ENCODE measurements at regions not wholly inside any gene's neighbourhood (a gene's known extent, or its start where the extent isn't known, plus 50 kb on each side); places are given as distances from the start of the nearest gene placed in this dataset.

DNA sequence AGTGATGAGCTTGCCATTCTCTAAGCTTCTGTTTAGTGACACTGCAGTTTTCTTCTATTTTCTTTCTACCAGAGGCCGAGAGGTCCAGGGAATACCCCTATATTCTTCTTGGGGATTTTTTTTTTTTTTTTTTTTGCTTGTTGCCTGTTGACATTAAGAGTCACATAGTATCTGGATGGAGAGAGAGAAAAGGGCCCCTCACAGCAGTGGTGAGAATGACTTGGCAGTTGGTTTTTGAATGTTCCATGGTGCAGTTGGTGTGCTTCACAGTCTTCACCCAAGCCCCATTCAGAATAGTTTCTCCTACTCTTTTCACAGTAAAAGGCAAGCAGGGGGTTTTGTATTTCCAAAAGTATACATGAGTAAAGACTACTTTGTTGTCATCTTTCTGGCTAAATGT is 577.9 kb downstream of the LMO7 start:
- intact Hi-C loops (cut with DNase I; ENCODE audit: low total_unique reads), result no loop called here
- no peak for TF ChIP-seq POLR2A (IDR thresholded peaks at IDR 0.05)
- TF ChIP-seq, protein P1, sequence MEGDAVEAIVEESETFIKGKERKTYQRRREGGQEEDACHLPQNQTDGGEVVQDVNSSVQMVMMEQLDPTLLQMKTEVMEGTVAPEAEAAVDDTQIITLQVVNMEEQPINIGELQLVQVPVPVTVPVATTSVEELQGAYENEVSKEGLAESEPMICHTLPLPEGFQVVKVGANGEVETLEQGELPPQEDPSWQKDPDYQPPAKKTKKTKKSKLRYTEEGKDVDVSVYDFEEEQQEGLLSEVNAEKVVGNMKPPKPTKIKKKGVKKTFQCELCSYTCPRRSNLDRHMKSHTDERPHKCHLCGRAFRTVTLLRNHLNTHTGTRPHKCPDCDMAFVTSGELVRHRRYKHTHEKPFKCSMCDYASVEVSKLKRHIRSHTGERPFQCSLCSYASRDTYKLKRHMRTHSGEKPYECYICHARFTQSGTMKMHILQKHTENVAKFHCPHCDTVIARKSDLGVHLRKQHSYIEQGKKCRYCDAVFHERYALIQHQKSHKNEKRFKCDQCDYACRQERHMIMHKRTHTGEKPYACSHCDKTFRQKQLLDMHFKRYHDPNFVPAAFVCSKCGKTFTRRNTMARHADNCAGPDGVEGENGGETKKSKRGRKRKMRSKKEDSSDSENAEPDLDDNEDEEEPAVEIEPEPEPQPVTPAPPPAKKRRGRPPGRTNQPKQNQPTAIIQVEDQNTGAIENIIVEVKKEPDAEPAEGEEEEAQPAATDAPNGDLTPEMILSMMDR (IDR thresholded peaks at IDR 0.05), result no peak
- no peak overlapping the region for H3K4me3 ChIP-seq (ENCODE audit: low read depth, poor library complexity, severe bottlenecking)
- no peak for DNase-seq (ENCODE audit: low spot score in 2 of 2)
- WGBS, 2 donors, result 82 to 100% methylated on average over 1 of the region's 1 CpG

DNA sequence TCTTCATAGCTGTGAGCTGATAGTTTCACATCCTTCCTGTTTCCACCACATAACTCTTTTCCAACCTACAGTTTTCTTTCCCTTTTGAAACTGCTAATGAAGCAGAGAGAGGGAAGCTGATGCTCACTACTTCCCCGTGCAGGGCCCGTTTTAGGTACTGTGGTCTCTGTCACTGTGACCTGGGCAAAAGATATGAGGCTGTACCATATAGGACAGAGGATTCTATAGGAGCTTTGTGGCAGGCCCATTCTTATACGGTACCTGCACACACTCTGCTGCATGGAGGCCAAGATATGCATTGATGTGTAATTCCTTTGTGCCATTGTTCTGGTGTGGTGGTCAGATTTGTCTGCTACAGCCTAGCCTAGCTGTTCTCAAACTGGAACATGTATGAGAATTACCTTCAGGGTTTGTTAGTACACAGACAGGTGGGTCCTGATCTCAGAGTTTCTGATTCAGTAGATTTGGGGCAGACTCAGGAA is 577.3 kb downstream of the LMO7 start:
- intact Hi-C loops (cut with DNase I; ENCODE audit: low total_unique reads), result no loop called here
- DNase-seq (ENCODE audit: low spot score in 2 of 2), result no peak
- WGBS, 2 donors, result 86% methylated on average over 3 of the region's 3 CpGs
- TF ChIP-seq, protein P1 (IDR thresholded peaks at IDR 0.05), result no peak
- TF ChIP-seq POLR2A (IDR thresholded peaks at IDR 0.05), result no peak
- no peak overlapping the region for H3K4me3 ChIP-seq (ENCODE audit: low read depth, poor library complexity, severe bottlenecking)

DNA sequence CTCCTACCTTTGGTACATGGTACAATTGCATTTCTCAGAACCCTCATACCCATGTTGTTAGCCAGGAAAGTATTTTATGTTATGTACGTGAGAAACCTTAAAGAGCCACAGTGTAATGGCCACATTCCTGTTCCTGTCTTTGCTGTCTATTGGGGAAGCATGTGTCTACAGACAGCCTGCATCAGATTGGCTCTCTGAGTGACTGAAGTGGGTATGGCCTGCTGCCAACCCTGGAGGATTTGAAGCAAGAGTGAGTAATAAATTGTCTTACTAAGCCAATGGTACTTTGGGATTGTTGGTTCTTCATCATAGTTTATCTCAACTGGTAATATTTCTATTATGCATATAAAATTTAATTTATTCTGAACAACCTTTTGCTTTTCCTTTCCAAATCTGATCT is 574.1 kb downstream of the LMO7 start:
- WGBS, 2 donors, result 73 to 83% methylated on average over 1 of the region's 1 CpG
- H3K4me3 ChIP-seq (ENCODE audit: low read depth, poor library complexity, severe bottlenecking), result no peak overlapping the region
- no peak for TF ChIP-seq POLR2A (IDR thresholded peaks at IDR 0.05)
- no peak for DNase-seq (ENCODE audit: low spot score in 2 of 2)
- intact Hi-C loops (cut with DNase I; ENCODE audit: low total_unique reads), result no loop called here

DNA sequence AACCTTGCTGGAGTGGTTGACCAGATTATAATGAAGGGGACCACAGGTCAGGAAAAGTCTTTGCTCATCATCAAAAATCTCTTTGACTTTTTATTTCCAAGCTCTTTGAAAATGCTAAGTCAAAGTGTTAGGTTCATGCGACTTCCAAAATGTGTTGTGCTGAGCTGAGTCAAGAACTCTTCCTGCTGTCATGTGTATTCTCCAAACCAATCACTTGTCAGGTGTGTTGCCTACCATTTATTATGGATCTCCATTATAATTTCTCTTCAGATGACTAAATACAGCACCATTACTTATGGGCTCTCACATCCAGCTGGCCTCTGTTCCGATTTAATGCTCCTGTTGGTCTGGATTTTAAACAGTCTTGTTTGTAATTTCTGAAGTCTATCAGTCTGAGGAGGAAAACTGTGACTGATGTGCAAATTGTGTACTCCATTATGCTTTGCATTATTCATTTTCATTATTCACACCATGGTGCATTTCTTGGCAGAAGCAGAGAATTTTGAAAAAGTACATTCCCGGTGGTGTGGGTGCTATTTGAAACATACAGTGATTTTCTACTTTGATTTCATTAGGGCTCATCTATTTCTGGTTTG is 562.5 kb downstream of the LMO7 start:
- intact Hi-C loops (cut with DNase I; ENCODE audit: low total_unique reads), result no loop called here

DNA sequence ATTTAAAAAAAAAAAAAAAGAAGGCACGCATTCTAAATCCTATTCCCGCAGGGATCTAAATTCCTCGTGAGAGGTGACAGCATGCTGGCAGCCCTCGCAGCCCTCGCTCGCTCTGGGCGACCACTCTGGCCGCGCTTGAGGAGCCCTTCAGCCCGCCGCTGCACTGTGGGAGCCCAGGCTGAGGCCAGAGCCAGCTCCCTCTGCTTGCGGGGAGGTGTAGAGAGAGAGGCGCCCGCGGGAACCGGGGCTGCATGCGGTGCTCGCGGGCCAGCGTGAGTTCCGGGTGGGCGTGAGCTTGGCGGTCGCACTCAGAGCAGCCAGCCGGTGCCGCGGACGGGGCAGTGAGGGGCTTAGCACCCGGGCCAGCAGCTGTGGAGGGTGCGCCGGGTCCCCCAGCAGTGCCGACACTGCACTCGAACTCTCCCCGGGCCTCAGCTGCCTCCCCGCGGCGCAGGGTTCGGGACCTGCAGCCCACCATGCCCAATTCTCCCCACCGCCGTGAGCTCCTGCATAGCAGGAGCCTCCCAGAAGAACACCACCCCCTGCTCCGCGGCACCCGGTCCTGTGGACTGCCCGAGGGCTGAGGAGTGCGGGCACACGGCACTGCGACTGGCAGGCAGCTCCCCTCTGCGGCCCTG is 553.9 kb downstream of the LMO7 start:
- TF ChIP-seq, protein P1 (IDR thresholded peaks at IDR 0.05), result no peak
- no peak for TF ChIP-seq POLR2A (IDR thresholded peaks at IDR 0.05)
- no peak overlapping the region for H3K4me3 ChIP-seq (ENCODE audit: low read depth, poor library complexity, severe bottlenecking)
- intact Hi-C loops (cut with DNase I; ENCODE audit: low total_unique reads), result no loop called here
- WGBS, 2 donors, result 88 to 93% methylated on average over 27 to 45 of the region's 48 CpGs
- DNase-seq (ENCODE audit: low spot score in 2 of 2), result no peak

More for the DNA sequence above, 562.5 kb downstream of the LMO7 start:
- no peak for DNase-seq (ENCODE audit: low spot score in 2 of 2)
- H3K4me3 ChIP-seq (ENCODE audit: low read depth, poor library complexity, severe bottlenecking), result no peak overlapping the region
- TF ChIP-seq, protein P1 (IDR thresholded peaks at IDR 0.05), result no peak
- no peak for TF ChIP-seq POLR2A (IDR thresholded peaks at IDR 0.05)
- 88 to 95% methylated on average over 3 of the region's 3 CpGs for WGBS, 2 donors

DNA sequence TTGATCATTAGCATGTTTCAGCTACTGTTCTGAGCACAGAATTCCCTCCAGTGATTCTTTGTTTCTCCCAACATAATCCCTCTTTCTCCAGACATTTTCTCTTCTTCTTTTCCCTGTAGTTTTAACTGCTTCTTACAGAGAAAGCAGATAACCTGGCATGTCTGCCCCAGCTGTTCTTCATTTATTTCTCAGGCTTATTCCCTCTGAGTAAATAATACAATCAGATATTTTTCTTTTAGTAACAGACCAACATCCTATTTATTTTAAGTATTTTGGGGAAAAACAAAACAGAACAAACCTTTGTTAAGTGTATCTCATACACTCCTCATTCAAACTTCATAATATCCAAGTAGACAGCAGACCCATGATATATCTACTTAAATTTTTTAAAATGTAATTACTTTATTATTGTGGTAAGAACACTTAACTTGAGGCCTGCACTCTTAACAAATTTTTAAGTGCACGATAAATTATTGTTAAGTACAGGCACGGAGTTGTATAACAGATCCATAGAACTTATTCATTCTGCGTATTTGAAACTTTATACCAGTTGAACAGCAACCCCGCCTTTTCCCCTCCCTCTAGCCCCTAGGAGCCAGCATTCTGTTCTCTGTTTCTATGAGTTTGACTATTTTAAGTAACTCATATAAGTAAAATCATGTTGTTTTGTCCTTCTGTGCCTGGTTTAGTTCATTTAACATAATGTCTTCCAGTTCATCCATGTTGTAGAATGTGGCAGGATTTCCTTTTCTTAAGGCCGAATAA is 540.0 kb downstream of the LMO7 start:
- no peak overlapping the region for H3K4me3 ChIP-seq (ENCODE audit: low read depth, poor library complexity, severe bottlenecking)
- DNase-seq (ENCODE audit: low spot score in 2 of 2), result no peak
- intact Hi-C loops (cut with DNase I; ENCODE audit: low total_unique reads), result no loop called here
- TF ChIP-seq POLR2A (IDR thresholded peaks at IDR 0.05), result no peak
- TF ChIP-seq, protein P1 (IDR thresholded peaks at IDR 0.05), result no peak
- 78 to 81% methylated on average over 5 of the region's 5 CpGs for WGBS, 2 donors
